ENCODE measurements at regions not wholly inside any gene's neighbourhood (a gene's known extent, or its start where the extent isn't known, plus 50 kb on each side); places are given as distances from the start of the nearest gene placed in this dataset.
"Not testable (repeated sequence)": the region's sequence is repeated elsewhere in the genome, so short reads cannot be mapped to it uniquely, and the experiment has no call there.

DNA sequence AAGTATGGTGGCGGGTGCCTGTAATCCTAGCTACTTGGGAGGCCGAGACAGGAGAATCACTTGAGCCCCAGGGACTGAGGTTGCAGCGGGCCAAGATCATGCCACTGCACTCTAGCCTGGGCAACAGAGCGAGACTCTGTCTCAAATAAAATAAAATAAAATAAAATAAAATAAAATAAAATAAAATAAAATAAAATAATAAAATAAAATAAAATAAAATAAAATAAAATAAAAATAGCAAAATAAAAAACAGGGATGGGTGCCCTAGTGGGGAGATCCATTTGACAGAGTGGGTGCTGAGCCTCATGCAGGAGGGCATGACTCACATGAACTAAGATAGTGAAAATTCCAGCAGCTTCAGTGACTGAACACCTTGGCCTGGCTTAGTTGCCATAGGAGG, 460.7 kb downstream of the PLPP3 start:
- not testable (repeated sequence) for DNase-seq (ENCODE audit: low read depth)

DNA sequence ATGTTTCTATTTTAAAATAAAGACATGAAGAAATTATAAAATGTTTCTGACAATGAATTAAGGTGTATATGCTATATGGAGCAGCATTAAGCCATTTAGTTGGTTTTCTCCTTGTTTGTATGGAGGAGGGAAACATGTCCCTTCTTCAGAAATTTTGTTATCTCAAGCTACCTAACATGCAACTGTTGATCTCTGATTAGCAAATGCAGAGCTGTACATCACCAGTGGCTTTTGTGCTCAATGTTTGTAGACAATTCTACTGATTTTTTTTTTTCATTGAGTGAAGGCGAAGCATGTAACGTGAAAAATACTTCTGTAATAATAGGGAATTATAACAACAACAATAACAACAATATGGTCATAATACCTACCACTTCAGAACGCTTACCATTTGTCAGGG, 463.7 kb downstream of the PLPP3 start:
- no peak for DNase-seq (ENCODE audit: low read depth)

DNA sequence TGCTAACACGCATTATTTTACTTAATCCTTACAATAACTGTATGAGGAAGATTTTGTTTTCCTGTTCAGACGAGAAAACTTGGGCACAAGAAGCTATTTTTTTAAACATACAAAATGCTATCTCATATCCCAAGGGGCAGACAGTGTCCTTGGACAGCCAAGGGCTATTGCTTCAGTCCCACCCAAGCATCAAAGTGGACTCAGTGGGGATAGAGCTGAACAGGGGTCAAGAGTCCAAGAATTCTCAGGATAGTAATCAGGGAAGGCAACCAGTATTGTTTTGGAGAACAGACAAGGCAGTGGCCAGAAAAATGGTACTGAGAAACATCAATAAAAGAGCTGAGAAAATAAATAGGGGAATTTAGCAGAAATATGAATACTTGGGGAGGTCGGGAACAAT, 465.7 kb downstream of the PLPP3 start:
- DNase-seq (ENCODE audit: low read depth) = no peak

DNA sequence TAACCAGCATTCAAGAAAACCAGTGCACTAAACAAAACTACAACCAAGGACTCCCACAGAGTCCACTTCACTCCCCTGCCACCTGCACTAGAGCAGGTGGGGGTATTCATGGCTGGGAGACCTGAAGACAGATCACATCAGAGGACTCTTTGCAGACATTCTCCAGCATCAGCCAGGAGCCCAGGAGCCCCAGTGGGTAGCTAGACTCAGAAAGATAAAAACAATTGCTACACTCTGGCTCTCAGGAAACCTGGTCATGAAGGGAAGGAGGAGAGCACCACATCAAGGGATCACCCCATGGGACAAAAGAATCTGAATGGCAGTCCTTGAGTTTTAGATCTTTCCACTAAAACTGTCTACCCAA, 472.1 kb downstream of the PLPP3 start:
- DNase-seq (ENCODE audit: low read depth) = no peak

DNA sequence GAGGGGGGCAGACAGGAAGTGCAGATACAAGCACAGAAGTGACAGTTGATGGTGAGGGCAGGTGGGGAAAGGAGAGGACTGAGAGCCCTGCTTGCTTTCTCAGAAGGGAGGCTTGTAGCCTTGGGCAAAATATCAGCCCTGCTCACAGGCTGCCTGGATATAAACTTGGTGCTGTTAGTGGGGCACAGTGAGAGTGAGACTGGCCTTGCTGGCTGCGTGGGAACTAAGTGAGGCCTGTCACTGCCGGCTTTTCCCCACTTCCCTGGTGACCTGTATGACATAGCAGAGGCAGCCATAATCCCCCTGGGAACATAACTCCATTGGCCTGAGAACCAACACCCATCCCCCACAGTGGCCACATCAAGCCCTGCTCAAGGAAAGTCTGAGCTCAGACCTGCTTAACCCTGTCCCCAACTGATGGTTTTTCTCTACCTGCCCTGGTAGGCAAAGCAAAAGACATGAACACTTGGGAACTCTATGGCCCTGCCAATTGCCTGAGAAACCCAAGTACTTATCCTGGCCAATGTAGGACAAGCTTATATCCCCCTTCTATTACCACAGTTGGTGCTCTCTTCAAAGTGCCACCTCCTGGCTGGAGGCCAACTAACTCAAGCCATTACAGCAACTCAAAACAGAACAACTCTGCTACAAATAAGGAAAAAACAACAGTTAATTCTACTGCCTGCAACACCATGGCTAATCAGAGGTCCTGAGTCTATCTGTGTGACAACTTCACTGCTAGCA, 472.7 kb downstream of the PLPP3 start:
- DNase-seq (ENCODE audit: low read depth) = no peak

DNA sequence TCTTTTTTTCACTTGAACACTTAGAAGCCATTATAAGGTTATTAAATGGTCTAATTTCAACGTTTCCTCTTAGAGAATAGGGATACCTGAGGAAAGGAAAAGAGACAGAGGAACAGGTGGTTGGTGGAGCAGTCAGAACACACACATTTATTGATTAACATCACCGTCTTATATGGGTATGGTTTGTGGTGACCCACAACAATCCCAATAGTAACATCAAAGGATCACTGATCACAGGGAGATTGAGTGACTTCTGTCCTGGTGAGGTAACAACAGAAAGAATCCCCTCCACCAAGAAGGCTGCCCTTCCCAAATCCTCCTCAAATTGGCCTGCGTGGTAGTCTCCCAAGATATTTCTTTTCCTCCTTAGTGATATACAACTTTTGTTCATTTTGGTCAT, 474.0 kb downstream of the PLPP3 start:
- no peak for DNase-seq (ENCODE audit: low read depth)

DNA sequence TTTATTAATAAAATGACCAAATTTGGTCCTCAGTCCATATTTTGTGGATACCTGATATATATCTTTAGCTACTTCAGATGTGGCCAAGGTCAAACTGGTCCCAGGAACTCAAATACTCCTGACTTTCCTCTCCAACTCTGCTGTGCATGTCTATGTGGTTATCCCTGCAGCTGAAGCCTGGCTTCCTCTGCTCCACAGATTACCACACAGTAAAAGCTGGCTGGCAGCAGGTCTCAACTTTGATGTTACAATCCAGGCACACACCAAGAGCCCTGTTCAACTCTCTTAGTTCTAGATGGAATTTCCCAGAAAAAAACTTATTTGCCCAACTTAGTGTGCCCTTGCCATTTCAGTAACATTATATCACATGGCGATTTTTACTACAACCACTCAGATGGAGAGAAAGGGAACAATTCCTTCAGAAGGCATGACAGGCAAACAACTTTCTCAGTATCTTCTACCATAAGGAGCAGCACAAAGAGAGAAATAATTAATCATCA, 479.5 kb downstream of the PLPP3 start:
- DNase-seq (ENCODE audit: low read depth) = no peak

DNA sequence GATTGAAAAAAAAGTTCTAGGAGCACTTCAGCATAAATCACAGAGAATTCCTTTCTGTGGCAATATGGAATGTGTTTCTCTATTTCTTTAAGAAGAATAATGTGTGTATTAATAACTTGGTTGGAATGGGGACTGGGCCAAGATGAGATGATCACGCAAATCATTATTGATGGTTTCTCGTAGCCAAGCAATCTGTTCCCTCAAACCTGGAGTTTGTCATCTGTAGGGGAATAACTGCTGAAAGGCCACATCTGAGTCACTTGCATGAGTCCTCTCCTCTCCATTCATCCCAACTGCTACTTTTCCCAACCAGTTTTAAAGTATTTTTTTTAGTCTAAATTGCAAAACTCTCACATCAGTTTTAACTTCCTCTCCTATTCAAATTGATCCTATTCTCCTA, 480.4 kb downstream of the PLPP3 start:
- no peak for DNase-seq (ENCODE audit: low read depth)

DNA sequence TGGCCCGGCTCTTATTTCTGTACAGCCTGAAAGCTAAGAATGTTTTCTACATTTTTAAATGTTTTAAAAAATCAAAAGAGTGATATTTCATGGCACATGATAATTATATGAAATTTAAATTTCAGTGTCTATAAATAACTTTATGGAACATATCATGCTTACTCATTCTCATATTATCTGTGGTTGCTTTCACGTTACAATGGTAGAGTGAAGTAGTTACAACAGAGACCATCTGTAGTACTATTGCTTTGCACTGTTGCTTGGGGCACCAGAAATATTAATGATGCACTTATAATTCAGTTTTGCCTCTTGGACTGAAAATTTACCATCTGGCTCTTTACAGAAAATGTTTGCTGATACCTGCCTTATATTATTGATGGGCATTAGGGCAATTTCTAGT, 481.6 kb downstream of the PLPP3 start:
- DNase-seq (ENCODE audit: low read depth) = no peak

DNA sequence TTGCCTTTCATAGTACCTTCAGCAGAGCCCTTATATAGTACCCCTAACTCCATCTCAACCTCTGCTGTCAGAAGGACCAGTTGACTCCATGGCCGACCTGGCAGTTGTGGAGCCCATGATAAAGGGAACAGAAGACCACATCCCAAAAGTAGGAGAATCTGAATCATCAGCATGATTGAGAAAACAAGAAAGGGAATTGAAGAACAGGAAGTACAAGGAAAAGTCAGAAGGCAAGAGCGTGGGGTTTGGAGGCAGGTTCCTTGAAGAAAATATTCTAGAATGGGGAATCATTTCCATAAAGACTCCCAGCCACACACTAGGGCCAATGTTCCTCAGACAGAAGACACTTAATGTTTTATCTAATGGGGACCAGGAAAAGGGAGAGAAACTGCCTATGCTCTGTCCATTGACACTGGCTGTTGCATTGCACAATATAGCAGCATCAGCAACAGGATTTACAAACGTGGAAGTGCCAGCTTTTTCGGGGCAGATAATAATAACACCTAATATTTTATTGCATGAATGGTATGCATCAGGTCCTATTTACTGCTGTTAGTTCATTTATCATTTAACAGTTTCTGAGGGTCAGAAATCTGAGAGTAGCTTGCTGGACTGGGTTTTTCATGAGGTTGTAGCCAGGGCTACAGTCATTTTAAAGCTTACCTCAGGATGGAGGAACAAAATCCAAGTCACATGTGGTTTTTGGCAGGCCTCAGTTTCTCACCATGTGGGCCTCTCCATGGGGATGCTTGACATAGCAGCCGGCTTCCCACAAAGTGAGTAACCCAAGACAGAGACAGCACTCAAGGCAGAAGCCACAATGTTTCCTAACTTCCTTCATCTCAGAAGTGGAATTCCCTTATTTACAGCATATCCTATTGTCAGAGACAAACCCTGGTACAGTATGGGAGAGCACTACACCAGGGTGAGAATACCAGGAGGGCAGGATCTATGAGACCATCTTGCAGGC, 483.4 kb downstream of the PLPP3 start:
- peak; percentile 51 for DNase-seq (ENCODE audit: low read depth)

DNA sequence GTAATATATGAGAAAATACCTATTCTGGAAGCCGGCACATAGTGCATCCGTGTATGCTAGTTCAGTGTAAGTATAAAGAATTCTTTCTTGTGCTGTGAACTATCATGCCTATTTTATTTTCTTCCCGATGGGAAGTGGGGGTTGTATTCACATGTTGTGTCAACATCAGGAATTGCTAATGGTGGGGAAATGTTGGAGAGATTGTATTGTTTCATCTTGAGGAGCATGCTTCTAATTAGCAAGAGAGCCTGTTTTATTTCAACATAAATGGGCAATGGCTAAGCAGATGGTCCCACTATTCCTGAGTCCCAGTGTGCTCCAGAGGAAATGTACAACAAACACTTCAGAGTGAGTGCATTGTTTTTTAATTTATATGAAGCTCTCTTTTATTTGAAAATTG, 485.2 kb downstream of the PLPP3 start:
- DNase-seq (ENCODE audit: low read depth) = no peak

DNA sequence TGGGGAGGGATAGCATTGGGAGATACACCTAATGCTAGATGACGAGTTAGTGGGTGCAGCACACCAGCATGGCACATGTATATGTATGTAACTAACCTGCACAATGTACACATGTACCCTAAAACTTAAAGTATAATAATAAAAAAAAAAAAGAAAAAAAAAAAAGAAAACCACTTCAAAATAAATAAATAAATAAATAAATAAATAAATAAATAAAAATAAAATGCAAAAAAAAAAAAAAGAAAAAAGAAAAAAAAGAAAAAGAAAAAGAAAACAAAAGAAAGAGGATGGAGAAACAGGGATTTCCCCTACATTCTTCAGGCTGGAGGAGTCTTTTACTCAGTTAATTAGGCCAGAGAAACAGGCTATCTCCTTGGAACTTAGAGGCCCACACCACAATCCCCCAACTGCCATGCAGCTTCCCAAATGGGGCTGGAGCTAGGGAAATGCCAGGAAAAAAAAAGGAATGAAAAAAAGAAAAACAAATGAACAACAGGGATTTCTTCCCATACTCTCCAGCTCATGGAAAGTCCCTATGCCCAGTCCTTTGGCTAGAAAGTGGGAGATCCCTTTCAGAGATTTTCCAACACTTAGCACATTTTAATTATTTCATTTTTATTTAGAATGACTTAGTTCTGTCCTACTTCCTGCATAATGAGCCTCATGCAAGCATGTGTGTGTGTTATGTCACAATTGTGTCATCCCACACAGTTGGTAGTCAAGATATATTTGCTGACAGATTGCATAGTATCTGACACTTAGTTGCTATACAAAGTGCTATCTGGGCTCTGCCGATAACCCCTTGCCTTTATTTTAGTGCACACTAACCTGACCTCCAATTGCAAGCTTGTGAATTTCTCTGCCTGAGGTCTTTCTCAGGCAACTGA, 486.4 kb downstream of the PLPP3 start:
- no peak for DNase-seq (ENCODE audit: low read depth)

DNA sequence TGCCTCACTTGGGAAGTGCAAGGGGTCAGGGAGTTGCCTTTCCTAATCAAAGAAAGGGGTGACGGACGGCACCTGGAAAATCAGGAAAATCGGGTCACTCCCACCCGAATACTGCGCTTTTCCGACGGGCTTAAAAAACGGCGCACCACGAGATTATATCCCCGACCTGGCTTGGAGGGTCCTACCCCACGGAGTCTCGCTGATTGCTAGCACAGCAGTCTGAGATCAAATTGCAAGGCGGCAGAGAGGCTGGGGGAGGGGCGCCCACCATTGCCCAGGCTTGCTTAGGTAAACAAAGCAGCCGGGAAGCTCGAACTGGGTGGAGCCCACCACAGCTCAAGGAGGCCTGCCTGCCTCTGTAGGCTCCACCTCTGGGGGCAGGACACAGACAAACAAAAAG, 489.5 kb downstream of the PLPP3 start:
- not testable (repeated sequence) for DNase-seq (ENCODE audit: low read depth)

DNA sequence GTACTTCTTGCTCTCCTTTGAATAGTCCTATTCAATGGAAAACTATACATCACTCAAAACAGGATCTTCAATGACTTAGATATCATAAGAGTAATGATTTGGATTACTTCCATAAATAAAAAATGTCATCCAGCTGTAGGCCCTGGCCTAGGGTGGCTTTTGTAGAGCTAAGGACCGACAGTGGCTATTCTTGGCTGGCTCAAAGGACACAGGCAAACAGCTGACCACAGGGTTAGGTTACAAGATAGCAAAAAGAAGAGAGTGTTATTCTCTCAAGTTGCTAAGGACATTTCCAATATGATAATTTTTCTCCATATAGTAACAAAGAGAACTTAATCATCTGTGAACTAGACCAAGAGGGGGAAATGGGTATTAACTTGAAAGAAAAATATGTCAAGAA, 495.1 kb downstream of the PLPP3 start:
- no peak for DNase-seq (ENCODE audit: low read depth)

DNA sequence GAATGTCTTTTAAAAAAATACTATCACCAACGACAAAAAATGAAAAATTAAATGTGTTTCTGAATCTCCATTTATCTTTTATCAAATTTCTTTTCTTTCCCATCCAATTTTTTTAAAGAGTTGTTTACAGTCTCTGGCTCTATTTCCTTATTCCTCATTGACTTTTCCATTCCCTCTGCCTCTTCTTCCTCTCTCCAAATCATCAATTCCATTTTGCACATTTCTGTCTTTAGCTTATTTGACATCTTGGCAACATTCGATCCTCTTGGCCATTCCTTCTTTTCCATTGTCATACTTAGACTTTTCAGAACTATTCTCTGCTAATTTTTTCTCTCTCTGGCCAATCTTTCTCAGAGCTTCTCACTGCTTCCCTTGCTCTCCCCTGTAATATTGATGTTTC, 497.6 kb downstream of the PLPP3 start:
- no peak for DNase-seq (ENCODE audit: low read depth)

DNA sequence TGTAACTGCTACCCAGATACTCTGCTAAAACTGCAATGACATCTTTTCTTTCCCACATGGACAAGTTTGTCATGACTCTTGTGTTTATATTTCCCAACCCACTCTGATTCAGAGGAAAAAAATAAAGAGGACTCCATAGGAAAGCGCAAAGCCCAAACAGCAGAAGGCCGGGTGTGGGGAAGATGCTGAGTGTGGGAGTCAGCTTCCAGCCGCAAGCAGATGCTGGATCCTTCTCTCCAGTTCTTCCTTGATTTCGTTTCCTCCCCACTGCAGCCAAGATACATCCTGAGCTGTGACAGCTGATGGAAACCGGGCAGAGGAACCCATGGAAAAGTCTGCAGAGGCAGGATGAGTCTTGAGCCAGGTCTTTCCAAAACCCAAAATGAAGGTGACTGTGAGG, 498.2 kb downstream of the PLPP3 start:
- no peak for DNase-seq (ENCODE audit: low read depth)

DNA sequence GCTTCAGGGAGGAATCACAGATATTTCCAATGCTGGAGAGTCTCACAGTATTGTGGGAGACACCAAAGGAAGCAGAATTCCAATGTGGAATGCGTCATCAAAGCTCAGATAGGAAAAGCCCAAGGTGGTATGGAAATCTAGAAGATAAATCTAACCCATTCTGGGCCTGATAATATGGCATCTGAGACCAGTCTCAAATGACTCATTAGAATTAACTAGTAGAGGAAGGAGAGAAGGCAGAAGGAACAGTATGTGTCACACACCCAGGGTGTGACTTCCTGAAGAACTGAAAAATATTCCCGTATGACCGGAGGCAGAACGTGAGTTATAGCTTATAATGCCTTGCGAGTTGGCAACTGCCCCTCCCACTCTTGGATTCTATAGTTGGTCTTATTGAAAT, 499.2 kb downstream of the PLPP3 start:
- no peak for DNase-seq (ENCODE audit: low read depth)

DNA sequence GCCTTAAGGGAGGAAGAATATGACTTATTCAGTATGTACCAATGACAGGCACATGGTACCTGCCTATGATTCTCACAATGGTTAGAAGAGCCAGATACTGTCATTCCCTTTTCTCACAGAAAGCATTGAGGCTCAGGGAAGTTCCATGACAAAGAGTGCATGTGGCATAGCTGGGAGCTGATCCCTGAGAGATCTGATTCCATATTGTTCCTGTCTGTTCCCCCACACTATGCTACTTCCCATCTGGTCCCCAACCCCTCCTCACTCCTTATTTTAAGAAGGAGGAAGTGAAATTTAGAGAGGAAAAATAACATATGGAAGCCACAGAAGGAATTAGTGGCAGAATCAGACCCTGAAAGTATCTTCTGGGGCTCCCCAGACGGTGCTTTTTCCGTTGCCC, 500.0 kb downstream of the PLPP3 start:
- no peak for DNase-seq (ENCODE audit: low read depth)

DNA sequence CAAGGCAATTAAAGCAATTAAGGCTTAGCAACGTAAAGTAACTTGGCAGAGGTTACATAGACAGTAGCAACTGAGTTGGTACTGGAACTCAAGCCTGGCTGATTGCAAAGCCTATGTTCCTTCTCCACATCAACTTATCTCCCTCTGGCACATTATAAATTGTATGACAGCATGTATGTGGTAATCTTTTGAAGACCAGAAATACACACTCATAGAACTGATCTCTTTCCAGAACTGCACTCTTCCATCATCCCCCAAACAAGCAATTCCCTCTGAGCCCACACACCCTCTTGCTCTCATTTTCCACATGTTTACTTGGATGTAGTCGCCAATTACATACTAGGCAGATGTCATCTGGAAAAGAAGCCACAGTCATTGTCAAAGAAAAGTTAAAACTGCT, 502.2 kb downstream of the PLPP3 start:
- no peak for DNase-seq (ENCODE audit: low read depth)

DNA sequence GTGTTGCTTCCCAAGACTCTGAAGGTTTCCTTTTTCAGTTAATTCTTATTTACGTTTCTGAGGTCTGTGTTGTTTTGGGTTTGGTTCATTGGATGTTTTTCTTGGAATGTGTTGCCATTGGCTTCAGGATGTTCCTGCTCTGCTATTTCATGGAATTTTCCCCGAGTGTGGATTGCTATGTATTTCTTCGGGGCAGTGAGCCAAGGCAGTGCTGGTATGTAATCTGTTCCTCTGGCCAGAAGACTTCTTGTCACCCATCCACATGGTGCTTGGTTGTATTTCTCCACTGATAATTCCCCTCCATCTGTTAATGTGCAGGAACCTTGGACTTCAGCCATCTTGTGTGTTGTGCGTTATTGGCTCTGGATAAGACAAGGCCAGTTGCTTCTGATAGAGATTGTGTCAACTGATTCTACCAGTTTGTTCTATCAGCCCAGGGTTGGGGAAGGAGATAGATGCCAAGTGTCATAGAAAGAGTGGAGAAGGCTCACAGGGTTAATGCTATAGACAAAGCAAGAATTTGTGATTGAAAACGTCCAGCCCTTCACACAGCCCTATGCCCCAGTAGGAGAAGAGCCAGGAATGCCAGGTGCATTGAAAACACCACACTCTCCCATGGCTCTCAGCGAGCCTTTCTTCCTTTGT, 505.2 kb downstream of the PLPP3 start:
- DNase-seq (ENCODE audit: low read depth) = no peak

DNA sequence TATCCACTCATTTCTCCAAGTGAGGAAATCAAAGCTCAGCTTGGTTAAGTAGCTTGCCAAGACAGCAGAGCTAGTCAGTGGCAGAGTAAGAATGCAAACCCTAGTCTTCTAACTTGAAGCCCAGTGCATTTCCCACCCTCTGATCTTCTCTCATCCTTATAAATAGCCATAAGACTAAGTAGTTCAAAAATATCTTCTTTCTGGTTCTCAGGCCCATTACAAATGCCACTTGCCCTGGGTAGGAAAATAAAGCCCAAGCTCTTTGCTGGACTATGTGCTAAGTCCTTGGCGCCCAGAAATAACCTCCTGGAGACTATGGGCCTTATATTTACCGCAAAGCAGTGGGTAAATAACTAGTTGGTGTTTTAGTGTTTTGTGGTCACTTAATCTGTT, 505.8 kb downstream of the PLPP3 start:
- no peak for DNase-seq (ENCODE audit: low read depth)

DNA sequence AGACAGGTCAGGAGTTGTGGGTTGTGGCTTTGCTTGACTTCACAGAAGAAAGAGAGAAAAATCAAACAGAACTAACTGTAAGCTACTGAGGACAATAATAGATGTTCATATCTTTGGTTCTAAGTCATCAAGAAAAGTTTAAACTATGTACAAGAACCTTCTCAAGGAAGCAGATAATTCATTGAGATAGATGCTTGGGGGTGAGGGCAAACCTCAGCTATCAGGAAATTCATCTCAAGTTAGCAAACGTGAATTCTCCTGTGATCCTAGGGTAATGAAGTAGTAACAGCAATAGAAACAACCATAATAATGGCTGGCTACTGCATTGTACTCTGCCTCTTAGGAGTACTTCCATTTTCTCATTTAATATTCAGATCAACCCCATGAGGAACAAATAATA, 506.2 kb downstream of the PLPP3 start:
- no peak for DNase-seq (ENCODE audit: low read depth)

All from non-pigmented ciliary epithelial cell (primary cell).